HG02870 (cell line): ENCODE measurements at regions not wholly inside any gene's neighbourhood (a gene's known extent, or its start where the extent isn't known, plus 50 kb on each side); places are given as distances from the start of the nearest gene placed in this dataset.

Experiments
- ATAC-seq: cut with Tn5 transposase; IDR thresholded peaks from one replicate; pipeline ENCODE4 v1.9.1; 2021; ENCODE audit warnings: mild to moderate bottlenecking, moderate library complexity; ENCODE audit not compliant: unreplicated experiment

DNA sequence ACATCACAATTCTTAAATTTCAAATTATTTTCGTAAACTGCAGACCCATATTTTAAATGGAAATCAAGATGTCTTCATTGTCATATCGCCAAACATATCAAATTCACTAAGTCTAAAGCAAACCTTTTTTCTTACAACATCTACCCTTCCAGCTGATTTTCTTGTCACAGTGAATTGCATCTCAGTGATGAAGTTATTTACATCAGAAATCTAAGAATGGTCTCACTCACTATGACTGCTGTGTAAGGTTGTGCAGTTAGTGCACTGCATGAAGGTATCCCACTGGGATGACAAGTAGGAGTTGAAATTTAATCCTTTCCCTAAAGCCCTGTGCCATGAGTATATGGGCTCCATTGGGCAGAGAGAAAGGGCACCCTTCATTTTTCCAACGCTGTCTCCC, 399.4 kb upstream of the ITGA1 start:
- ATAC-seq, result no peak

DNA sequence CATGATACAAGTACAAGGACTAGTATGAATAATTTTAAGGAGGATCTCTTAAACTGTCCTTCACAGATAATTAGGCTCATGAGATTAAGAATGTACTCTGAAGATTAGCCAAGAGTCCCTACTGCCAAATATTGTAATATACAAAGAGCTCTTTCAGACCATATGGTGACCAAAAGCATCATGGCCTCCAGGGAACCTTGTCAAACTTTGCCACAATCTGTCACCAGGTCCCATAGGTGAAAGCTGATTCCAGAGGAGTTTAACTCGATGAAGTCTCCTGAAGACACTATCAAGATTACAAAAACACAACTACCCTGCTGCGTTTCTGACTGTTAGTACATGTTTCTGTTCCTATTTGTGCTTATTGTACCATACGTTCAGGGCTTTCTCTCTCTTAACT, 395.4 kb upstream of the ITGA1 start:
- ATAC-seq, result no peak

DNA sequence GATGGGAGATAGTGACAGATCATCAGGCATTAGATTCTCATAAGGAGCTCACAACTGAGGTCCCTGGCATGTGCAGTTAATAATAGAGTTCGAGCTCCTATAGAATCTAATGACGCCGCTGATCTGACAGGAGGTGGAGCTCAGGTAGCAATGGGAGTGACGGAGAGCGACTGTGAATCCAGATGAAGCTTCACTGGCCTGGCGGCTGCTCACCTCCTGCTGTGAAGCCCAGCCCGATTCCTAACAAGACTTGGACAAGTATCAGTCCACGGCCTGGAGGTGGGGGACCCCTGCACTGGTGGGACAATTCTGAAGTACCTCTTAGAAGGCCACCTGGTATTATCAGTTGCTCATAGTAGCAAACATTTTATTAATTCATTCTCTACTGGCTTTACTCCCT, 377.9 kb upstream of the ITGA1 start:
- ATAC-seq, result no peak

DNA sequence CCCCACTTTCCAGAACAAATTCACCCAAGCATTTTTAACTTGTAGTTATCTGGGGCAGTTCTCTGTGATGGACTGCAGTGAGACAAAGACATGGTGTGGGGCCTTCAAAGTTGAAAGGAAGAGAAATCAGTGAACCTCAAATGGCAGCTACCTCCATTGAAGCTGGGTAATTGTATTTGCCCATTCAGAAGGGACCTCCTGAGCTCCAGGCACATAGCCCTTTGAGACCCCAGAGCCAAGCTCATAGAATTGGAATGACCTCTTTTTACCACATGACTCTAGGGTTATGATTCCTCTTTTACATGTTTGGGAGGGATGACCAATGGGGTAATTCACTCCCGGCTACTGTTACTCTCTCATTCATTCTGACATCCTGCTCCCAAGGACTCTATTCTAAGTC, 368.4 kb upstream of the ITGA1 start:
- ATAC-seq, result no peak

DNA sequence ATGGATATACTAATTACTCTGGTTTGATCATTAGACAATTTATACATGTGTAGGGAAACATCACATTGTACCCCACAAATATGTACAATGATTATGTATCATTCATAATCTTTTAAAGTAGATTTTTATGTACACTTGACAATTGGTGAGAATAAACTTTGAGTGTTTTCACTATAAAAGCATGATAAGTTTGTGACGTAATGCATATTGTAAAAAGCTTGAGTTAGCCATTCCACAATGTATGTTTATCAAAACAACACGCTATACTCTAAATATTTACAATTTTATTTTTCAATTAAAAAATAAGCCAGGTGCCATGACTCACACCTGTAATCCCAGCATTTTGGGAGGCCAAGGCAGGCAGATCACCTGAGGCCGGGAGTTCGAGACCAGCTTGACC, 360.1 kb upstream of the ITGA1 start:
- ATAC-seq, result no peak

DNA sequence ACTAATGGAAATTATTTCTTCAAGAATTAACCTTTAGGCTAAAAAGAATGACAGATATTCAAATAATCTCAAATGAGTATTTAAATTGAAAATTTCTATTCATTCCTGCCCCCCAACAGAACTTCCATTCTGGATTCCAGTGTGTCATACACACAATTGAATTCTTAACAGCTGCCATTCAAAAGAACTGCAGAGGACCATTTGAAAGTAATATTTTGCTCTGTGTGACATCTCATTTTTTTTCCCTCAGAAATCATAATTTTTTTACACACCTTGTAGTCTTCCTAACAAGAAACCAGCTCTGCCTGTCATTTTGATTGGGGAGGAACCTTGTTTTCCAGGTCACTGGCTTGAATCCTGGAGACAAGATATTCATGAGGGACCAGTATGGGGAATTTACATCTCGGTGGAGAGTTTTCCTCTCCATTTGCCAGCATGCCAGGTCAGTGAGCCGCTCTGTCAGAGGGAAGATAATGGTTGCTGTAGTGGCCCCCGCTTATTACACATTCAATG, 358.7 kb upstream of the ITGA1 start:
- ATAC-seq, result no peak

DNA sequence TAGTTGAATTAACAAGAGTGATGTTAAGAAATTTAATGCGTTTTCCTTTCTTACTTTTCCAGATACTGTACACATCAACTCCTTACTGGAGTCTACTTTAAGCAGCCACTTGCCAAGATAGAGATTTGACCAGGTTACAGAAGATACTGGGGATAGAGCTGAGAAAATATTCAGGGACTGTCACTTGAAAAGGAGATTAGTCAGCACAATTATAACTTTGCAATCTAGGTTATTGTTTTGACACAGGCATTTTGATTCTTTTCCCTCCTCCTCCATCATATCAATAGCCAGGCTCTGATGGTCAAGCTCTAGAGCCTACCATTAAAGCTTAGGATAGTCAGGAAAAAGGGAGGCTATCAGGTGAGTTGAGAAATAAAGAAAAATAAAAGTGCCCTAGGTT, 345.9 kb upstream of the ITGA1 start:
- no peak for ATAC-seq

DNA sequence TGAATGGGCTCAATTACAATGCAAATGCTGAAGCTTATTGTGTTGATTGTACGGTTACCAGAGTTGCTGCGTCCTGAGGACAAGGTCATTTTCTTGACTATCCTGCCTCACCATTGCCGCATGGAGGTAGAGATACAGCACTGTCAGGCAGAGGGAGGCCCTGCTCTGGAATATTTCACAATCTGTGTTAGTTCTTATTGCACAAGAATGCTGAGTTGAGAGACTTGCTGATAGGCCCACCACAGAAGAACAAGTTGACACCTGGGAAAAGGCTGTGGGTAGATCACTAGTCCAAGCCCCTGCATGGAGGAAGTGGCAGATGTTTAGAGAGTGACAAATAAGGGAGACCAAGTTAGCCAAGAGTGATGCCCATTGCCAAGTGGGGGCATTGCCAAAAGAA, 344.5 kb upstream of the ITGA1 start:
- no peak for ATAC-seq

DNA sequence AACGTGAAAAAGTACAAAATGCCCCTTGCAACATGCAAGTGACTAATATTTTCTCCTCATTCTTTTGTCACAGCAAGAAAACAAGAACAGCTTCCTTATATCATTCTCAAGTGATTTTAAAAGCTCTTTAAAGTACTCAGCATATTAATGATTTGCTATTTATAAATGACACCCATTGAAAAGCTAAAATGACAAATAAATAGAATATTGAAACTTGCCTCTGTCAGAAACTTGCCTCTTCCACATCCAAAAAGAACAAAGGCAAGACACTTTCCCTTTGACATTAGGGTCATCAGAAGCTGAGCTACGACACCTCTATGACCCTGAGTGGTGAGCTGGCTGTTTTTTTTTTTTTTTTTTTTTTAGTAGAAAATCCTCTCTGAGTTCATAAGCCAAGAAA, 339.6 kb upstream of the ITGA1 start:
- no peak for ATAC-seq

DNA sequence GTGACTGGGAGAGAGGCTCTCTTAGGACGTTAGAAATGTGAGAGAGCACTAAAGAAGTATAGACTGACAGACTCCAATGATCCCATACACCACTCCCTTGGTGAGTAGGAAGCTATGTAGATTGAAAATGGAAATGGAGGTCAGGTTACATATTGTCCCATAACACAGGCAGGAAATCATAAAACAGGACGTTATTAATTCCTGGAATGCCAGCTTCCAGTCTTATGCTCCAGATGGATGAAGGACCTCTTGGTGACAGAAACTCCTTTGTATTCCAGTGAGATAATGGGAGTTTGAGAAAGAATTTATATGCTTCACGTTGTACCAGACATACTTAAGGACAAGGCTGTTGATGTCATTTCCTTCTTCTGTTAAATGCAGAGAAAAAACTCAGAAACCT, 338.2 kb upstream of the ITGA1 start:
- ATAC-seq, result no peak

DNA sequence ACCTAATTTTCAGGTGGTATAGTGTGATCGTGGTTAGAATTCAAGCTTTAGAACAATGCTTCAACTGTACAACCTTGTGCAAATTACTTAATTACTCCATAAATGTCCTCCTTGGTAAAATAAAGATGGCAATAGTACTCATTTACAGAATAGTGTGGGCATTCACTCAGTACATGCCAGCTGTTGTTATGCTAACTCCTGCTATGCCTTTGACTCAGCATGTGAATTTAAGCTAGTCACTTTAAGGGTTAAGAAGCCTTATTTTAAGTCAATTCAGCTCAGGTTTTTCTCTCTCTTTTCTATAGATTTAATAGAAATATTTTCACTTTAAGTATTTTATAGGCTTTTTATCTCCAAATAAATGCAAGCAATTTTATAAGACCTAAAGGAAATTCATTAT, 335.6 kb upstream of the ITGA1 start:
- no peak for ATAC-seq

DNA sequence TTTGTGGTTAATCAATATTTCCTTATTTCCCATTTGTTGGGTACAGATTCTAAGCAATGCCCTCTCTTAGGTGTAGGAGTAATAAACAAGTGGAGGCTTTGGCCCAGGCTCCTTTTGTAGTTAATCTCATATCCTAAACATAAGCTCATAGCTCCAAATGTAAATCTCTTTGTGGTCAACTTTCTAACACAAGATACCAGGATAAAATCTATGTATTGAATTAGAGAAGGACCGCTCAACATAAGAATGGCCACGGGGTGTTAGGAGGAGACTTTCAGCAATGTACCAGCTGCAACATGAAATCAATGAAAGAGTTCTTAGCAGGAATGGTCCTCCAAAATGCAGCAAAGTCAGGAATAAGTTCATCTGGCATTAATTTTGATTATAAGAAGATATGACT, 334.5 kb upstream of the ITGA1 start:
- ATAC-seq, result no peak

DNA sequence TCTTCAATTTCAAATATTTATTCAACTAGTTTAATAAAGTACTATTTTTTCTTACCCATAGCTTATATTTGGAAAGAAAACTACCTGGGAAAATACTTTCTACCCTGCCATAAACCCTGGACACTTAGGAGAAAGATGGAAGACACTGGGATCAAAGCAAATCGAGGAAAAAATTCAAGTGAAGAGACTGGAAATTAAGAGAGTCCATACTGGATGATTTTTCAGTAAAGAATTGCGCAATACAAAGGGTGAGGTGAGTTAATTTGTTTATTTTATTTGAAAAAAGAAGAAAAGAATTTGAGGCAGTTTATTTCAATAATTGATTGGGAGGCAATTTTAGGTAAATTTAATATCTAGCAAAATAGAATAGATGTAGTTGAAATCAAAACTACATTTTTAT, 331.8 kb upstream of the ITGA1 start:
- no peak for ATAC-seq

DNA sequence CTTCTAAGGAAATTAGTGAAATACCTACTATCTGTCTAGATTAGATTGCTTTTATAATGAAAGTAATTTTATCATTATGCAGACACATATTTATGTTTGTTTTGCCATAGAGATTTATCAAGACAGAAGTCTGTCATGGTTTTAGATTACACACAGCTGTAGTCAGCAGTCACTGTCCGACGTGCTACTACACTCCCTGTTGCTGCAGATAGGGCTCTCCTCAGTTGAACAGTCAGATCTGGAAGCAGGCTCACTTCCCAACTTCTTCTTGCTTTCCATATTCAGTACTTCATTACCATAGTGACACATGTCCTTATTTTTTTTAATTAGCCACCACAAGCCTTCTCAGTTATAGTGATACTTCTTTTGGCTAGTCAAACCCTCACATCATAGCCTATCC, 329.9 kb upstream of the ITGA1 start:
- no peak for ATAC-seq

DNA sequence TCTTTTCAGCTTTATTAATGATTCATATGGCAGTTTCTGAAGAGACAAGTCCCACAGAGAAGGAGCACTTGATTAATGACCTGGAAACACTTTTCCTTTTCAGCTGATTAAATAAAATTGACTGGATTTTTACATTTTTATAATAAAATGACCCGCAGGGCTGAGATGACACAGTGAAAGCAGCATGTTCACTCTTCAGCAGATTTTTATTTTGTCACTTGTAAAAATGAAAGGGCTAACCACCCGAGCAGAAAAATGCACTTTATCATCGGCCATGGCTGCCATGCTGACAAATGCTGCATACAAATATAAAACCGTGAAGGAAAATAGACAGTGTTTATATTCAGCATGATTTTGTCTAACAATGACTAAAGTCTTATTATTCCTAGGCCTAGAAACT, 321.6 kb upstream of the ITGA1 start:
- ATAC-seq, result no peak

DNA sequence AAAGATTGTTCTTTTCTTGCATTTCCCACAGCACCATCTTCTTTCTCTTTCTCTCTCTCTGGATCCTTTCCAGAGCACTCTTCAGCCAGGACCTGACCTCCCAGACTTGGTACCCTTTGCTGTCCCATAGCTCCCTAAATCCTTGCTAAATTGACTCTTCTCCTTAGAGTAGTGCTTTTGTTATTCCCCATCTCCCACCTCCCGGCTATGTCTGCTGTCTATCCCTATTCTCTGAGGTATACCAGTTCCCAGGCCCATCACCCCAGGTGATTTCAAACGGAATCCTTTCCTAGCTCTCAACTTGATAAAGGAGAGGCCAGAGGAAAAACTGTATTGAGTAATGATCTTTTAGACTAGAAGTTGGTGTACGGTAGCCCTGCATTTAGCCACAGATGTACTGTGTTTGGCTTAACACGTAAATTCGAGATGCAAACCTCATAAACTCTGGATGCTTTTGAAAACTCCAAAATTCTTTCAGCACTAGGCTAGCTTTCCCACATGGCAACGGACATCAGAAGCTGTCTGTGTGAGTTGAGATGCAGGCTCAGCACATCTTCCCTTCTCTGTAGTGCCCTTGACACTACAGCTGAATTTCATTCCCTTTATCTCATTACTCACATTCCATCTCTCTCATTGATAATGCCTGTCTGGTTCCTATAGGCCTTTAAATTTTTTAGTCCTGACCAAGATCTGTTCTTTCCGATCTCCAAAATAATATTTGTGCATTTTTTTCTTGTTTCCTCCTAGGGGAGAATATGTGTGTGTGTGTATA, 320.8 kb upstream of the ITGA1 start:
- ATAC-seq, result no peak

DNA sequence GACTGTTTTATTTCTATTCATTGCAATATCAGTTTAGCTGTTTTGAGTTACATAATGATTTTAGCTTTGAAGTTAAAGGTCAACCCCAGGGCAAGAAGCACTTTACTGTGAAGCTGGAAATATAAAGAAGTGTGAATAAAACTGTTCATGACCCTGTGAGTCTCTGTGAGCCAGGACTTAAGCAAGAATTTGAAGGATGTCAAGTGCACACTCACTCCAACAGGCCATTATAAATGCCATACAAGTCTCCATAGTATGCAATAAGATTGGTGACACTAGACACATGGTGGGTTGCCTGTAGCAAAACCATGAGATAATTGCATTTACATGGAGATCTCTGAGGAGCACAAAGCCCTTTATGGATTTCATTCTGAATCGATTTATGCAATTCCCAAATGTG, 318.7 kb upstream of the ITGA1 start:
- no peak for ATAC-seq

DNA sequence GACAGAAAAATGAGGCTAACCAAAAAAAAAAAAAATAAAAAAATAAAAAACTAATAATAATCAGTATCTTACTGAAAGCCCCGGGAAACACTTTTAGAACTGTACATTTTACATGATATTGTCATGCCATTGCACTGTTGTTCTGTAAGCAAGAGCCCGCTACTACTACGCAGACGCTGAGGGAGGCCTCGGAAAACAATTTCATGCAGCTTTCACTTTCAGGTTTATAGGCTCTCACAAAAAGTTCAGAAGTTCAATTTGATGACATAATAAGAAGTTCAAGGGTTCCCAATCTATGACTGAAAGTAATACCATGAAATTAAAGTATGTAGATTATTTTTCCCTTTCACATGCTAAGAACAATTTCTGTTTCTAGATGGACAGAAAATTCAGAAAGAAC, 318.3 kb upstream of the ITGA1 start:
- ATAC-seq, result peak; percentile 85

DNA sequence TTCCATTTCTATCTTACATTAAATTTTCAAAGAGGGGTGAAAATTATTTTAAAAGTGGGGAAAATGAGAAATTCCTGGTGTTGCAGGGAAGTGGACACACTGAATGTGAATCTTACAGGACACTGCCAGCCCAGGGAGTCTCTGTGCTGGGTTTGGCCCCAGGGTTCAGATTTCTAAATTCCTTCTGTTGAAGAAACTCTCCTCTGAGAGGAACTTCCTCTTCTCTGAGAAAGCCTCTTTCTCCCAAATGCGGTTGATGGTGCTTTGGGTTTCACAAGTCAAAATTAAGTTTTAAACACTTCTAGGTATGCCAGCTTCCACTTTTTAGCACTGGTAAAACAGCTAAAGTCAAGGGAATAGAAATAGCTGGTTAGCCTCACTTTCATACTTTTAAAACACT, 317.9 kb upstream of the ITGA1 start:
- ATAC-seq, result peak; percentile 31

DNA sequence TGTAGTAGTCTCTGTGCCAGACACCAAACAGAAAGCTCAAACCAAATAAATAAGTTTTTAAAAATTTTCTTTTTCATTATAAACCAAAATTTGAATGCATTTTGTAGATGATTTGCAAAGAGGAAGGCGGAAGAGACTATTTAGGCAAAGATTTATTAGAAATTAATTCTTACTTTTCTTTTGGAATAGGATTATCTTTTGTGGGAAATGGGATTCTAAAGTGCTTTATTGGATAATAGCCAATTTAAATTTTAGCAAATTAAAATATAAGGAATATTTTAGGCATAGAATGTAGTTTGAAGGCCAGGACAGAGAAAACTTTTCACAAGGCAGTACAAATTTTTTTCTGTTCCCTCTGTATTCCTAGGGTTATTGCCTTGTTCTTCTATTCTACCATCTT, 311.4 kb upstream of the ITGA1 start:
- ATAC-seq, result no peak

DNA sequence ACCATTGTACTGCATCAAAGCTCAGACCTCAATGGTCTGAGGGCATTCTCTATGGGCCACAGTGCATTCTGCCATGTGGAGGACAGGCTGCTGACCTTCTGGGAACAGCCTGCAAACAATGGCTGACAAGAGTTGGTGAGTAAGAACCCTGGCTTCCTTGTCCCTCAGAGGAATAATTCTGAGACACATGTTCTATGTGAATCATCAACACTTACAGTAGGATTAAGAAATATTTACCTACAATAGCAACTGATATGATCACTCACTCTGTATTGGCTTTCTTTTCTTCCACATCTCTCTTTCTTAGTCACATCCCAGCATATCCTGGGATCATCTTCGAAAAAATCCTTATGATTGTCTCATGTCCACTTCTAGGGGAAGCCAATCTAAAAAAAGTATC, 306.5 kb upstream of the ITGA1 start:
- ATAC-seq, result no peak

DNA sequence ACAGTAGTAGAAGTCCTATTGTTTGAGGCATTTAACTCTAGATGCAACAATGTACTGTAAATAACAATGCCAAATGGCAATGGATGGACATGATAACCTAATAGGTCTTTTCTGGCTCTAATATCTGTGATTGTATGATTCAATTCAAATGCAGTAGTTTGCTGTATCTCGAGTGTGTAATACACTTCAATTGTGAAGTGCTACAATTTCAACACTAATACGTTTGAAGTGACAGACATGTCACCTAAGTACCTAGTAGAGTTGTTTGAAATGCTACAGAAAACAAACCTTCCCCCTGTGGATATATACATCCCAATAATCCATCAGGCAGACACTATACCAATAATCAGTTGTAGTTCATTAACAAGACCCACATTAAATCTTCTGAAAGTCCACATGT, 305.9 kb upstream of the ITGA1 start:
- no peak for ATAC-seq

DNA sequence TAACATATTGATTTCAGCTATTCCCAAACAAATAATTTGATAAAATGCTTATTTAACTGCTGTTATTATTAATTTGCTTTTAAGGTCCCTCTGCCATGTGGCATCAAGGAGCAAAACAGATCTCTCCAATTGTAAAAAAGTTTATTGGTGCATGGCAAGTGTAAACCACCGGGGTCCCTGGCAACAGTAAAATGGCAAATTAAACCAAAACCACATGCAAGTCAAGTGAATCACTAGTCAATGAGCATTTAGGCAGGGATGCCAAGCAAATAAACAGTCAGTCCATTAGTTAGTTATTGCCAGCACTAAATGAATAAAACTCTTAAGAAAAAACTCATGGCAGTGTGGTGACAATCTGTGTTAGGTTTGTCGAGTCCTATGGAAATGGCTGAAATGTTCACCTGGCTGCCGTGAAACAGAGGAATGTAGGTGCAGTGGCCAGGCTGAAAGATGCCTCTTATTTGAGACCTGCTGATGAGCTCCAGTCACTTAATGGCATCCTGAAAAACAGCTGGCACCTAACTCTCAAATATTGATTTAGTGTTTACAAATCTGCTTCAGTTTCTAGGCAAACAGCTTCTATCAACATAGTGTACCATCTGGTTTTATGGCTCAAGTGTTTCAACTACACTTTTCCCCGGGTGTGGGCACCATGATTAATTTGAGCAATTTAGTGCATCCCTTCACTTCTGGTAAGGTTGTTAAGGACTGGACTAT, 296.5 kb upstream of the ITGA1 start:
- no peak for ATAC-seq
